ENCODE measurements at regions not wholly inside any gene's neighbourhood (a gene's known extent, or its start where the extent isn't known, plus 50 kb on each side); places are given as distances from the start of the nearest gene placed in this dataset.

- DNase-seq, result no peak
- Mint-ChIP-seq H3K4me1 (ENCODE audit: low read depth, unreplicated experiment) (peaks cover 4% of the 10 kb centered on the region), H3K4me3 (ENCODE audit: unreplicated experiment) (no peak overlapping the region), H3K9me3 (ENCODE audit: unreplicated experiment) (peaks cover 3% of the 10 kb centered on the region), H3K36me3 (ENCODE audit: unreplicated experiment) (peaks cover 5% of the 10 kb centered on the region), H3K27ac (ENCODE audit: unreplicated experiment) (no peak overlapping the region), H3K27me3 (ENCODE audit: unreplicated experiment) (peaks cover 1% of the 10 kb centered on the region)
- no peak for TF ChIP-seq CTCF (IDR thresholded peaks at IDR 0.05; ENCODE audit: partially characterized antibody, unreplicated experiment)
These were observed 1183.4 kb upstream of the AUTS2 start for GRCh38 chr7:68414631-68415425.

DNA sequence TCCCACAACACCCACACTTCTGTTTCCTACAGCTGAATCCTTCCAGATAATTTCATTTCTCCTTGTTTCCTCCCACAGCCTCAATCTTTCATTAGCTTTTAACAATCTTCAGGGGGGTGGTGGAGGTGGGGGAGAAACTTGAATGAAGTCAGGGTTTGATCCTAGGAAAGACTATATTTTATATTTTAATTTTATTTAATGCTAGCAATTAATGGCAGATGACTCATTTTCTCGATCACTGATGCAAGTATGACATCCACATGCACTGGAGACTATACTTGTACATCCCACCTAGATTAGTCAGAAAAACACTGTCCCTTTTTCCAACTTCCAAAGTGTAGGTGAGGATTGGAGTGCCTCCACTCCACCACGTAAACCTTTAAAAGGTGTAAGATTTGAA is 1181.3 kb upstream of the AUTS2 start:
- DNase-seq, result no peak
- Mint-ChIP-seq H3K36me3 (ENCODE audit: unreplicated experiment) (peaks cover 5% of the 10 kb centered on the region), H3K4me3 (ENCODE audit: unreplicated experiment) (no peak overlapping the region), H3K4me1 (ENCODE audit: low read depth, unreplicated experiment) (peaks cover 2% of the 10 kb centered on the region), H3K27me3 (ENCODE audit: unreplicated experiment) (peaks cover 1% of the 10 kb centered on the region), H3K27ac (ENCODE audit: unreplicated experiment) (no peak overlapping the region), H3K9me3 (ENCODE audit: unreplicated experiment) (peaks cover 3% of the 10 kb centered on the region)
- no peak for TF ChIP-seq CTCF (IDR thresholded peaks at IDR 0.05; ENCODE audit: partially characterized antibody, unreplicated experiment)

- H3K9me3 Mint-ChIP-seq (ENCODE audit: unreplicated experiment), result peaks cover 3% of the 10 kb centered on the region
- peaks cover 4% of the 10 kb centered on the region for H3K4me1 Mint-ChIP-seq (ENCODE audit: low read depth, unreplicated experiment)
These were observed 1180.6 kb upstream of the AUTS2 start for GRCh38 chr7:68417659-68418058.

GRCh38 chr7:68420342-68421192 is 1177.7 kb upstream of the AUTS2 start:
- no peak overlapping the region for H3K27ac Mint-ChIP-seq (ENCODE audit: unreplicated experiment)
- peaks cover 4% of the 10 kb centered on the region for H3K4me1 Mint-ChIP-seq (ENCODE audit: low read depth, unreplicated experiment)
- H3K27me3 Mint-ChIP-seq (ENCODE audit: unreplicated experiment), result no peaks in the 10 kb centered on the region
- no peak for TF ChIP-seq CTCF (IDR thresholded peaks at IDR 0.05; ENCODE audit: partially characterized antibody, unreplicated experiment)
- no peak for DNase-seq
- H3K36me3 Mint-ChIP-seq (ENCODE audit: unreplicated experiment), result no peaks in the 10 kb centered on the region
- H3K4me3 Mint-ChIP-seq (ENCODE audit: unreplicated experiment), result no peak overlapping the region
- H3K9me3 Mint-ChIP-seq (ENCODE audit: unreplicated experiment), result peaks cover 3% of the 10 kb centered on the region

More at GRCh38 chr7:68417659-68418058, 1180.6 kb upstream of the AUTS2 start:
- no peak for DNase-seq
- Mint-ChIP-seq H3K4me3 (ENCODE audit: unreplicated experiment) (no peak overlapping the region), H3K27ac (ENCODE audit: unreplicated experiment) (no peak overlapping the region), H3K36me3 (ENCODE audit: unreplicated experiment) (peaks cover 5% of the 10 kb centered on the region), H3K27me3 (ENCODE audit: unreplicated experiment) (no peaks in the 10 kb centered on the region)
- no peak for TF ChIP-seq CTCF (IDR thresholded peaks at IDR 0.05; ENCODE audit: partially characterized antibody, unreplicated experiment)

DNA sequence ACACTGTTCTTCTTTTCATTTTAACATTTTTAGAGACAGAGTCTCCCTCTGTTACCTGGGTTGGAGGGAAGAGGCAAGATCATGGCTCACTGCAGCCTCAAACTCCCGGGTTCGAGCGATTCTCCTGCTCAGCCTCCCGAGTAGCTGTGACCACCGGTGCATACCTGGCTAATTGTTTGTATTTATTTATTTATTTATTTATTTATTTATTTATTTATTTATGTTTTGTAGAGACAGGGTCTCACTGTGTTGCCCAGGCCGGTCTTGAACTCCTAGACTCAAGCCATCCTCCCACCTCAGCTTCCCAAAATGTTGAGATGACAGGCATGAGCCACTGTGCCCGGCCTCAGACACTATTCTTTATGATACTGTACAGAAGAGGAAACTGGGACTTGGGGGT is 1176.6 kb upstream of the AUTS2 start:
- H3K27me3 Mint-ChIP-seq (ENCODE audit: unreplicated experiment), result no peaks in the 10 kb centered on the region
- H3K4me3 Mint-ChIP-seq (ENCODE audit: unreplicated experiment), result no peak overlapping the region
- H3K36me3 Mint-ChIP-seq (ENCODE audit: unreplicated experiment), result no peaks in the 10 kb centered on the region

More for the DNA sequence above, 1176.6 kb upstream of the AUTS2 start:
- H3K9me3 Mint-ChIP-seq (ENCODE audit: unreplicated experiment), result peaks cover 2% of the 10 kb centered on the region
- no peak for DNase-seq
- no peak overlapping the region for H3K27ac Mint-ChIP-seq (ENCODE audit: unreplicated experiment)
- H3K4me1 Mint-ChIP-seq (ENCODE audit: low read depth, unreplicated experiment), result peaks cover 4% of the 10 kb centered on the region
- TF ChIP-seq CTCF (IDR thresholded peaks at IDR 0.05; ENCODE audit: partially characterized antibody, unreplicated experiment), result no peak
